ENCODE measurements at regions not wholly inside any gene's neighbourhood (a gene's known extent, or its start where the extent isn't known, plus 50 kb on each side); places are given as distances from the start of the nearest gene placed in this dataset.
"Not testable (repeated sequence)": the region's sequence is repeated elsewhere in the genome, so short reads cannot be mapped to it uniquely, and the experiment has no call there.

DNA sequence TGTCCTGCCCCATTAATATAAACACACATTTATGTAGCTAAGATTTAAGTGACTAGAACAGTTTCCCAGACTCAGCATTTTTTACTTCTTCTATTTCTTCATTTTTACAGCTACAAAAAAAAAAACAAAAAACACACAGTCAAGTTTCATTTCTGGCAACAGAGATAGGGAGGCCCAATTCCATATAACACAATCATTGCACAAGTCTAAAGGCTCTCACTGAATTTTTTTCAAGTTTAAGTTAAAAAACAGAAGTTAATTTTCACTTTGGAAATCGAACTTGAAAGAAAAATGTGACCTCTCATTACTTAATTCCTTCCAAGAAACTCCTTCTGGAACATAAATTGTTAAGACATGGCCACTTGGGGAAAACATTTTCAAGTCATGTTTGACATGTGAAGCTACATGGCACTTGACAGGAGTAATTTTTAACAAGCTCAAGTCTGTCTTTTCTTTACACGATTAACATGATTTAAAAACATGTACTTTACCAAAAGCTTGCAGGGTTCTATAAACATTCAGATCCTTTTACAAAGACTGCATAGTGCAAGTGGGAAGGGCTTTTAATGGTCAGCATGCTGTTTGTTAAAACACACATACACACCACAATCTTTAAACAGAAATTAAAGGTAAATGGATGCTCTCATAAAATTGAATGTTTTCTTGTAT is 100.1 kb upstream of the CCDC28A start:
- 0% methylated on average over 1 of the region's 2 CpGs for WGBS (ENCODE audit: insufficient coverage)
- Mint-ChIP-seq H3K4me3 (no peak overlapping the region), H3K36me3 (no peaks in the 10 kb centered on the region), H3K4me1 (no peaks in the 10 kb centered on the region), H3K27ac (no peak overlapping the region), H3K9me3 (no peaks in the 10 kb centered on the region), H3K27me3 (ENCODE audit: low read depth in 2 of 2) (peaks cover 7 to 17% of the 10 kb centered on the region in 2 donors)
- ATAC-seq (no peak), DNase-seq (no peak)
- Histone ChIP-seq H3K9me3 (ENCODE audit: control insufficient read depth, insufficient read depth, low read length) (no peaks in the 10 kb centered on the region), H3K4me1 (ENCODE audit: control insufficient read depth, insufficient read depth, low read length) (no peaks in the 10 kb centered on the region), H3K4me3 (ENCODE audit: low read length) (no peak overlapping the region), H3K27me3 (ENCODE audit: control insufficient read depth, insufficient read depth, low read length) (no peaks in the 10 kb centered on the region), H3K27ac (ENCODE audit: low read length) (no peak overlapping the region), H3K36me3 (ENCODE audit: control insufficient read depth, insufficient read depth, low read length) (no peaks in the 10 kb centered on the region)
- intact Hi-C loops (cut with micrococcal nuclease): no loop called here
- TF ChIP-seq, protein P1, sequence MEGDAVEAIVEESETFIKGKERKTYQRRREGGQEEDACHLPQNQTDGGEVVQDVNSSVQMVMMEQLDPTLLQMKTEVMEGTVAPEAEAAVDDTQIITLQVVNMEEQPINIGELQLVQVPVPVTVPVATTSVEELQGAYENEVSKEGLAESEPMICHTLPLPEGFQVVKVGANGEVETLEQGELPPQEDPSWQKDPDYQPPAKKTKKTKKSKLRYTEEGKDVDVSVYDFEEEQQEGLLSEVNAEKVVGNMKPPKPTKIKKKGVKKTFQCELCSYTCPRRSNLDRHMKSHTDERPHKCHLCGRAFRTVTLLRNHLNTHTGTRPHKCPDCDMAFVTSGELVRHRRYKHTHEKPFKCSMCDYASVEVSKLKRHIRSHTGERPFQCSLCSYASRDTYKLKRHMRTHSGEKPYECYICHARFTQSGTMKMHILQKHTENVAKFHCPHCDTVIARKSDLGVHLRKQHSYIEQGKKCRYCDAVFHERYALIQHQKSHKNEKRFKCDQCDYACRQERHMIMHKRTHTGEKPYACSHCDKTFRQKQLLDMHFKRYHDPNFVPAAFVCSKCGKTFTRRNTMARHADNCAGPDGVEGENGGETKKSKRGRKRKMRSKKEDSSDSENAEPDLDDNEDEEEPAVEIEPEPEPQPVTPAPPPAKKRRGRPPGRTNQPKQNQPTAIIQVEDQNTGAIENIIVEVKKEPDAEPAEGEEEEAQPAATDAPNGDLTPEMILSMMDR (IDR thresholded peaks at IDR 0.05): no peak

DNA sequence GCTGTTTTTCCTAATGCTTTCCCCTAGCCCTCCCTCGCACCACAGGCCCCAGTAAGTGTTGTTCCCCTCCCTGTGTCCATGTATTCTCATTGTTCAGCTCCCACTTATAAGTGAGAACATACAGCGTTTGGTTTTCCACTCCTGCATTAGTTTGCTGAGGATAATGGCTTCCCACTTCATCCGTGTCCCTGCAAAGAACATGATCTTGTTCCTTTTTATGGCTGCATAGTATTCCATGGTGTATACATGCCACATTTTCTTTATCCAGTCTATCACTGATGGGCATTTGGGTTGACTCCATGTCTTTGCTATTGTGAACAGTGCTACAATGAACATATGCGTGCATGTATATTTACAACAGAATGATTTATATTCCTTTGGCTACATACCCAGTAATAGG is 99.1 kb upstream of the CCDC28A start:
- H3K4me1 Mint-ChIP-seq; H3K9me3 ChIP-seq (ENCODE audit: control insufficient read depth, insufficient read depth, low read length); H3K36me3 Mint-ChIP-seq; H3K27ac ChIP-seq (ENCODE audit: low read length); DNase-seq; H3K36me3 ChIP-seq (ENCODE audit: control insufficient read depth, insufficient read depth, low read length); ATAC-seq; H3K27me3 Mint-ChIP-seq (ENCODE audit: low read depth in 2 of 2); H3K4me1 ChIP-seq (ENCODE audit: control insufficient read depth, insufficient read depth, low read length); H3K27ac Mint-ChIP-seq; H3K4me3 Mint-ChIP-seq; H3K9me3 Mint-ChIP-seq; intact Hi-C loops (cut with micrococcal nuclease); H3K27me3 ChIP-seq (ENCODE audit: control insufficient read depth, insufficient read depth, low read length); H3K4me3 ChIP-seq (ENCODE audit: low read length): not testable (repeated sequence)
- 95% methylated on average over 3 of the region's 4 CpGs for WGBS (ENCODE audit: insufficient coverage)

DNA sequence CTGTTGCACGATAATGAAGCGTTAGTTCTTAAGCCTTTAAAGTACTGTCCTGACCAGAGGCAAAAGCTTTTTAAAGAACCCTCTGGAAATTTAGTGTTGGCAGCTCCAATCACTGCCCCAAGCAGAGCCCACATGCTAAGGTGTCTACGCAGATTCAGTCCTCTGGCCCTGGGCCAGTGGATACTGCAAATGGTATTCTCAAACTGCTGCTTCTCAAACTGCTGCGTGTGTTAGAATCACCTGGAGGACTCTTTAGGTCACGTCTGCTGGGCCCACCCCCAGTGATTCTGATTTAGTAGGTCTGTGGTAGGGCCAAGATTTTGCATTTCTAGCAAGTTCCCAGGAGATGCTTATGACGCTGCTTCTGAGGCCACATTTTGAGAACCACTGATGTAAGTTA is 96.0 kb upstream of the CCDC28A start:
- H3K27me3 ChIP-seq (ENCODE audit: control insufficient read depth, insufficient read depth, low read length): no peaks in the 10 kb centered on the region
- Mint-ChIP-seq H3K36me3 (no peaks in the 10 kb centered on the region), H3K27ac (no peak overlapping the region), H3K9me3 (no peaks in the 10 kb centered on the region), H3K27me3 (ENCODE audit: low read depth in 2 of 2) (peaks cover 0 to 5% of the 10 kb centered on the region in 2 donors), H3K4me1 (no peaks in the 10 kb centered on the region), H3K4me3 (no peak overlapping the region)
- intact Hi-C loops (cut with micrococcal nuclease): no loop called here
- no peak overlapping the region for H3K27ac ChIP-seq (ENCODE audit: low read length)
- 92% methylated on average over 6 of the region's 6 CpGs for WGBS (ENCODE audit: insufficient coverage)
- no peak for ATAC-seq
- no peak overlapping the region for H3K4me3 ChIP-seq (ENCODE audit: low read length)
- H3K9me3 ChIP-seq (ENCODE audit: control insufficient read depth, insufficient read depth, low read length): no peaks in the 10 kb centered on the region
- H3K4me1 ChIP-seq (ENCODE audit: control insufficient read depth, insufficient read depth, low read length): no peaks in the 10 kb centered on the region
- no peaks in the 10 kb centered on the region for H3K36me3 ChIP-seq (ENCODE audit: control insufficient read depth, insufficient read depth, low read length)
- TF ChIP-seq, protein P1 (IDR thresholded peaks at IDR 0.05): no peak
- DNase-seq: no peak

DNA sequence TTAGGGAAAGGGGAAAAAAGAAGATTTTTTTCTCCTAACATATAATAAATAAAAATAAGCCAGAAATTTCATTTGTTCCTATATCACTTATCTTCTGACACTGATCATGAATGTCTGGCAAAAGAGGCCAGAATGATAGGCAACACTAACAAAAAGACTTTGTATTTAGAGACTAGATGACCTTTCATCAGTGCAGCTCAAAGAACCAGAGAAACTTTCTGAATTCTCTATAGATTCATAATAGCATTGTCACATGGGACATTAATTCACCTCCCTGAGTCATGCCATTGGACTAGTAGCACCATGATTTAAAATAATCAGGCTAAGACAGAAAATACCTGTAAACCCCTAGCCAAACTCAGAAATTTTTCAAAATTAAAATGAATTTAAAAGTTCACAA is 95.4 kb upstream of the CCDC28A start:
- Mint-ChIP-seq H3K9me3 (no peaks in the 10 kb centered on the region), H3K4me1 (no peaks in the 10 kb centered on the region), H3K4me3 (no peak overlapping the region), H3K27me3 (ENCODE audit: low read depth in 2 of 2) (peaks cover 0 to 5% of the 10 kb centered on the region in 2 donors), H3K36me3 (no peaks in the 10 kb centered on the region), H3K27ac (no peak overlapping the region)
- DNase-seq (no peak), ATAC-seq (no peak)
- intact Hi-C loops (cut with micrococcal nuclease): no loop called here
- H3K4me1 ChIP-seq (ENCODE audit: control insufficient read depth, insufficient read depth, low read length): no peaks in the 10 kb centered on the region
- no peak overlapping the region for H3K4me3 ChIP-seq (ENCODE audit: low read length)
- no peak overlapping the region for H3K27ac ChIP-seq (ENCODE audit: low read length)
- TF ChIP-seq, protein P1 (IDR thresholded peaks at IDR 0.05): no peak
- H3K36me3 ChIP-seq (ENCODE audit: control insufficient read depth, insufficient read depth, low read length): no peaks in the 10 kb centered on the region
- no peaks in the 10 kb centered on the region for H3K9me3 ChIP-seq (ENCODE audit: control insufficient read depth, insufficient read depth, low read length)
- no peaks in the 10 kb centered on the region for H3K27me3 ChIP-seq (ENCODE audit: control insufficient read depth, insufficient read depth, low read length)

Data from natural killer cell (primary cell).